ENCODE measurements at regions not wholly inside any gene's neighbourhood (a gene's known extent, or its start where the extent isn't known, plus 50 kb on each side); places are given as distances from the start of the nearest gene placed in this dataset.

DNA sequence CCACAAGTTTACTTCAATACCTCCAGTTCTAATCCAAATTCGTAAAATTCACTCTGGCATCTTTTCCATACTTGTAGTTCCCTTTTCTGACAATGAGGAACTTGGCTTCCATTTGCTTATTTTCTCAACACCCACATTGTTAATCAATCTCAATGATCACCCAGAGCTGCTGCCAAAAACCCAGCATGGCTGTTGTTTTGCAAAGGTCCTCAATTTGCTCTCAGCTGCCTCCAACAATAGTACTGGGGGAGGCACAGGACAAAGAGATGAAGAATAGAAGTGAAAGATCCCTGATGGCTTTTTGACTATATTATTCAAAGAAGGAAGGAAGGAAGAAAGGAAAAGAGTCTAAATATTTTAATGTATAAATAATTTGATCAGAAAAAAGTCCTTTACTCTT lies 847.8 kb downstream of the RAPGEF2 start:
- no peak overlapping the region for H3K27ac ChIP-seq
- TF ChIP-seq ZFX (IDR thresholded peaks at IDR 0.05; ENCODE audit: borderline replicate concordance) (no peak), CTCF (IDR thresholded peaks at IDR 0.05) (no peak)

GRCh38 chr4:159966746-159967145 lies 863.9 kb downstream of the RAPGEF2 start:
- TF ChIP-seq ZFX (IDR thresholded peaks at IDR 0.05; ENCODE audit: borderline replicate concordance) (no peak), CTCF (IDR thresholded peaks at IDR 0.05) (no peak)
- no peak overlapping the region for H3K27ac ChIP-seq

DNA sequence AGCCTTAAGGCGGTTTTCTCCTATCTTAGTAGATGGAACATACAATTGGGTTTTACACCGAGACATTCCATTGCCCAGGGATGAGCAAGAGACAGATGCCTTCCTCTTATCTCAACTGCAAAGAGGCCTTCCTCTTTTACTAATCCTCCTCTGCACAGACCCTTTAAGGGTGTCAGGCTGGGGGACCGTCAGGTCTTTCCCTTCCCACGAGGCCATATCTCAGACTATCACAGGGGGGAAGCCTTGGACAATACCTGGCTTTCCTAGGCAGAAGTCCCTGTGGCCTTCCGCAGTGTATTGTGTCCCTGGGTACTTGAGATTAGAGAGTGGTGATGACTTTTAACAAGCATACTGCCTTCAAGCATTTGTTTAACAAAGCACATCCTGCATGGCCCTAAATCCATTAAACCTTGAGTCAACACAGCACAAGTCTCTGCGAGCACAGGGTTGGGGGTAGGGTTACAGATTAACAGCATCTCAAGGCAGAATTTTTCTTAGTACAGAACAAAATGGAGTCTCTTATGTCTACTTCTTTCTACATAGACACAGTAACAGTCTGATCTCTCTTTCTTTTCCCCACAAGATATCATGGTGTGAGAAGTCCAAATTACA lies 874.1 kb downstream of the RAPGEF2 start:
- peak overlapping the region; percentile 61 for H3K27ac ChIP-seq

GRCh38 chr4:159977907-159978617 lies 875.2 kb downstream of the RAPGEF2 start:
- no peak overlapping the region for H3K27ac ChIP-seq
- TF ChIP-seq CTCF (IDR thresholded peaks at IDR 0.05) (no peak), ZFX (IDR thresholded peaks at IDR 0.05; ENCODE audit: borderline replicate concordance) (no peak)

DNA sequence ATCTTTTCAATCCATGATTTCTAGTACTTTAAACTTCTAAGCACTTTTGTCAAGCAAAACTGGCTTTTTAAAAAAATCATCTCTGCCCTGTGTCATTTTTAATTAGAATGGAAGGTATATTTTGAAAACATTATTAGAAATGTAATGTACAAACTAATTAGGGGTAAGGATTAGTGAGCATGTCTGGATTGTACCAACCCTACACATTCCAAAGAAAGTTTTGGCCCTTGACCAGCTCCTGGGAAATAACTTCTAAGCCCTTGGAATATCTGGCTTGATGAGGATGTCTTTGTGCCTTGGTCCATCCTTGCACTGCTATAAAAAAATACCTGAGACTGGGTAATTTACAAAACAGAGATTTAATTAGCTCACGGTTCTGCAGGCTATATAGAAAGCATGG lies 876.5 kb downstream of the RAPGEF2 start:
- TF ChIP-seq CTCF (IDR thresholded peaks at IDR 0.05) = no peak
- no peak for TF ChIP-seq ZFX (IDR thresholded peaks at IDR 0.05; ENCODE audit: borderline replicate concordance)
- H3K27ac ChIP-seq = no peak overlapping the region

- TF ChIP-seq CTCF (IDR thresholded peaks at IDR 0.05) (no peak), ZFX (IDR thresholded peaks at IDR 0.05; ENCODE audit: borderline replicate concordance) (no peak)
- no peak overlapping the region for H3K27ac ChIP-seq
These were observed 877.1 kb downstream of the RAPGEF2 start for GRCh38 chr4:159979953-159980352.

DNA sequence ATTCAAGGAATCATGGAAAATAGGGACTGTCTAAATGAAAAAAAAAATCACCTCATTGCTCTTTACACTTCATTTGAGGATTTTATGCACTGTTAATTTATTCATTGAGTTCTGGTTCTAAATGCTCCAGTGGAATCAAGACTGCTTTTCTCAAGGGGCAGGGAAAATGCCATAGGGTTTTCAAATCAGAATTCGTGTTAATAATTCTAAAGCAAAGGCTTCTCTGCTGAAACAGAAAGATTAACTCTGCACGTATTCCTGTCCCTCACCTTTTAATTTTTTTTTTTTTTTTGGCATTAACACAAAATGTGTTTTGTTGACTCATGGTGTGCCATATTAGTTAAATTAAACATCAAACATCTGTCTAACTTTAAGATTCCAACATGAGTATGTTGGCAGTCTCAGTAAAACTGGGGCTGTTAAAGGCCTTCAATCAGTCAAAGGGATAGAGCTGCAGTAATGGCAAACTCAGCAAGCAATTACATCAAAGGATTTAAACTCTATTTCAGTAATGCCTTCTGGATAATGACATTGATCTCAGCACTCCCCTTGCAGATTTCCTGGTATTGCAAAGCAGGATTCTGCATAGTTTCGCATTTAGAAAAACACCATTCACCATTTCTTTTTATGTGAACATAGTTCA lies 878.1 kb downstream of the RAPGEF2 start:
- TF ChIP-seq ZFX (IDR thresholded peaks at IDR 0.05; ENCODE audit: borderline replicate concordance) (no peak), CTCF (IDR thresholded peaks at IDR 0.05) (no peak)
- H3K27ac ChIP-seq = no peak overlapping the region

All from 22Rv1 (cell line).